GM19438 (cell line): ENCODE measurements at regions not wholly inside any gene's neighbourhood (a gene's known extent, or its start where the extent isn't known, plus 50 kb on each side); places are given as distances from the start of the nearest gene placed in this dataset.
"Not testable (repeated sequence)": the region's sequence is repeated elsewhere in the genome, so short reads cannot be mapped to it uniquely, and the experiment has no call there.

ENCODE experiments used
- ATAC-seq: cut with Tn5 transposase; IDR thresholded peaks from one replicate; pipeline ENCODE4 v1.9.1; 2021; ENCODE audit warnings: low read depth; ENCODE audit not compliant: unreplicated experiment

GRCh38 chr19:28374971-28375370 is 838.0 kb downstream of the UQCRFS1 start:
- ATAC-seq = no peak

GRCh38 chr19:28372576-28373247 is 840.2 kb downstream of the UQCRFS1 start:
- no peak for ATAC-seq

GRCh38 chr19:28367146-28367545 is 845.8 kb downstream of the UQCRFS1 start:
- ATAC-seq = no peak

- no peak for ATAC-seq
Observed at GRCh38 chr19:28363254-28363653, 849.7 kb downstream of the UQCRFS1 start.

GRCh38 chr19:28359431-28360414 is 853.2 kb downstream of the UQCRFS1 start:
- no peak for ATAC-seq

- no peak for ATAC-seq
Observed at GRCh38 chr19:28358633-28359032, 854.3 kb downstream of the UQCRFS1 start.

GRCh38 chr19:28351761-28352160 is 861.2 kb downstream of the UQCRFS1 start:
- ATAC-seq = no peak

GRCh38 chr19:28351321-28351720 is 861.6 kb downstream of the UQCRFS1 start:
- ATAC-seq = not testable (repeated sequence)

- no peak for ATAC-seq
Observed at GRCh38 chr19:28350673-28351072, 862.3 kb downstream of the UQCRFS1 start.

GRCh38 chr19:28350037-28350436 is 862.9 kb downstream of the UQCRFS1 start:
- ATAC-seq = no peak

- ATAC-seq = no peak
Observed at GRCh38 chr19:28349604-28350003, 863.3 kb downstream of the UQCRFS1 start.

GRCh38 chr19:28345811-28346210 is 867.1 kb downstream of the UQCRFS1 start:
- no peak for ATAC-seq

GRCh38 chr19:28341810-28342350 is 871.1 kb downstream of the UQCRFS1 start:
- no peak for ATAC-seq

GRCh38 chr19:28334419-28334818 is 878.5 kb downstream of the UQCRFS1 start:
- no peak for ATAC-seq

- ATAC-seq = no peak
Observed at GRCh38 chr19:28333909-28334308, 879.0 kb downstream of the UQCRFS1 start.

- no peak for ATAC-seq
Observed at GRCh38 chr19:28332886-28333285, 880.1 kb downstream of the UQCRFS1 start.

GRCh38 chr19:28332351-28332750 is 880.6 kb downstream of the UQCRFS1 start:
- no peak for ATAC-seq

GRCh38 chr19:28331596-28331995 is 881.4 kb downstream of the UQCRFS1 start:
- ATAC-seq = no peak

- ATAC-seq = no peak
Observed at GRCh38 chr19:28330831-28331230, 882.1 kb downstream of the UQCRFS1 start.

GRCh38 chr19:28329429-28329828 is 883.5 kb downstream of the UQCRFS1 start:
- ATAC-seq = no peak

- ATAC-seq = no peak
Observed at GRCh38 chr19:28327905-28328304, 885.0 kb downstream of the UQCRFS1 start.
